ENCODE measurements at regions not wholly inside any gene's neighbourhood (a gene's known extent, or its start where the extent isn't known, plus 50 kb on each side); places are given as distances from the start of the nearest gene placed in this dataset.

- H3K36me3 Mint-ChIP-seq (ENCODE audit: low read depth): no peaks in the 10 kb centered on the region
- no peak for TF ChIP-seq CTCF (IDR thresholded peaks at IDR 0.05)
- H3K27ac Mint-ChIP-seq: no peak overlapping the region
- H3K27me3 Mint-ChIP-seq (ENCODE audit: low read depth, poor library complexity): peaks cover 14% of the 10 kb centered on the region
- no peaks in the 10 kb centered on the region for H3K4me1 Mint-ChIP-seq
- DNase-seq: no peak
- no peak overlapping the region for H3K4me3 Mint-ChIP-seq
- H3K9me3 Mint-ChIP-seq: no peaks in the 10 kb centered on the region
Observed at GRCh38 chr5:3542769-3543168, 52.9 kb upstream of the IRX1 start.

DNA sequence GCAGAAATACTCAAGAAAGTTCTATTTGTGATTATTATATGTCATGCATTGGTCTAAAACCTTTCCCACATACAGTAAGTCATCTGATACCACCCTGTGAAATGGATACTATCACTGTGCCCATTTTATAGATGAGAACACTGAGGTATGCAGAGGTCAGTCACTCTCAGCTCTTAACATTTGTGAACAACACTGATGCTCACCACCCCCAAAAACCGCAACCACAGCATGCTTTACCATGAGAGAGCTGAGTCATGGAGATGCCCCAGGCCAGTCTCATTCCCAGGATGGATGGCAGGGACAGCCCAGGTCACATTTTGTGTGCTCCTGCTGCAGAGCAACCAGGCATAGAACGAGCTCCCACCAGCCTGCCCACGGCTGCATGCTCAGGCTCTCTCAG is 53.5 kb upstream of the IRX1 start:
- H3K4me3 Mint-ChIP-seq: no peak overlapping the region
- H3K4me1 Mint-ChIP-seq: no peaks in the 10 kb centered on the region
- H3K36me3 Mint-ChIP-seq (ENCODE audit: low read depth): no peaks in the 10 kb centered on the region
- DNase-seq: no peak
- peaks cover 14% of the 10 kb centered on the region for H3K27me3 Mint-ChIP-seq (ENCODE audit: low read depth, poor library complexity)
- no peak for TF ChIP-seq CTCF (IDR thresholded peaks at IDR 0.05)
- H3K9me3 Mint-ChIP-seq: peaks cover 4% of the 10 kb centered on the region
- no peak overlapping the region for H3K27ac Mint-ChIP-seq

- no peak for TF ChIP-seq CTCF (IDR thresholded peaks at IDR 0.05)
- H3K36me3 Mint-ChIP-seq (ENCODE audit: low read depth): no peaks in the 10 kb centered on the region
- no peak overlapping the region for H3K4me3 Mint-ChIP-seq
- H3K27ac Mint-ChIP-seq: no peak overlapping the region
- peaks cover 10% of the 10 kb centered on the region for H3K27me3 Mint-ChIP-seq (ENCODE audit: low read depth, poor library complexity)
- H3K9me3 Mint-ChIP-seq: peaks cover 16% of the 10 kb centered on the region
- no peak for DNase-seq
- H3K4me1 Mint-ChIP-seq: no peaks in the 10 kb centered on the region
Observed at GRCh38 chr5:3538886-3539285, 56.7 kb upstream of the IRX1 start.

DNA sequence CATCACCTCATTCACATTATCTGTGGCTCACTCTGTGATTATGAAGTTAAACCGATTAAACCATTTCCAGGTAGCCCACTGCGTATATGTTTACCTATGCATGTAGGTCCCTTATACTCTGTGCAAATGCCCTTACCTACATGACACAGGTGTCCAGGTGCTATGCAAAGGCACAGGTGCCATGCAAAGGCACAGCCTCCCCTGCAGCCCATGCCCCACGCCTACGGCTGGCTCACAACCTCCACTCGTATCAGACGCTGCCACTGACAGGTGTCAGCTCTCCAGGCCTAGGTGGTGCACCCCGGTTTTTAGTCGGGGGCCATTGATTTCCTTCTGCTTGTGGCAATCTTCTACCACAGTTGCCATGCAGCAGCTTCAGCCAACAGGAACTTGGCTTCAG is 57.7 kb upstream of the IRX1 start:
- Mint-ChIP-seq H3K4me3 (no peak overlapping the region), H3K9me3 (peaks cover 16% of the 10 kb centered on the region), H3K36me3 (ENCODE audit: low read depth) (no peaks in the 10 kb centered on the region), H3K4me1 (no peaks in the 10 kb centered on the region), H3K27me3 (ENCODE audit: low read depth, poor library complexity) (peaks cover 6% of the 10 kb centered on the region), H3K27ac (no peak overlapping the region)
- TF ChIP-seq CTCF (IDR thresholded peaks at IDR 0.05): no peak
- no peak for DNase-seq

DNA sequence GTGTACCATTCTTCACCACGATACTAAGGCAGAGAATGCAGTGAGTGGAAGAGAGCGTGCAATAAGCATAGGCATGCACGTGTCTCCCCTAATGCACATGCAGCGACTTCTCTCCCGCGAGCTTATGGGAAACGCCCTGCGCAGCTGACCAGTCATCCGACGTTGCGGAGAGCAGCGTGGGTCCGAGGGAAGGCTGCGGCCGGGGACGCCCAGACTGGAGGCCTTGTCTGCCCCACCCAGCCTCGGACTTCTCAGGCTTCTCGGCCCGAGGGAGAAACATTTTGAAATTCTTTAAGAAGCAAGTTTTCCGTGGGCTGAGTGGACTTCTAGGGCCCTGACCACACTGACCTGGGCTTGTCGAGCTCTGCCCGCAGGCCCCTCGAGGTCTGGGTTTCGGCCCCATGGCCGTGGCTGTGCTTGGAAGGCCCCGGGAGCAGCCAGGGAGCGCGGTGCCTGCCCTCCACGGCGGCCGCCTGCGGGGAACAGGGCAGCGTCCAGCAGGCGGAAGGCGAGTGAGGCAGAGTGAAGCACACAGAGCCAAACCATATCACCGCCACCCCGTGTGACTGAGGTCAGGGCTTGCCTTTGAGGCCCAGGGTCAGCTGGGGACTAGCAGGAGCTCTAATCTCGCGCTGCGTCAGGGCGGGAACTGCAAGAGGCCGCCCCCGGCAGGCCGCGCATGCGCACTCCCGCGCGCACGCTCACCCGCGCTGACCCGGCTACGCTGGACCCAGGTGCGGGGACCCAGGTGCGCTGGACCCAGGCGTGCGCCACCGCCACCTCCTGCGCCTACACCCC is 60.0 kb upstream of the IRX1 start:
- Mint-ChIP-seq H3K27ac (no peak overlapping the region), H3K4me1 (no peaks in the 10 kb centered on the region), H3K4me3 (no peak overlapping the region), H3K9me3 (peaks cover 16% of the 10 kb centered on the region), H3K36me3 (ENCODE audit: low read depth) (no peaks in the 10 kb centered on the region), H3K27me3 (ENCODE audit: low read depth, poor library complexity) (peaks cover 8% of the 10 kb centered on the region)
- DNase-seq: no peak
- TF ChIP-seq CTCF (IDR thresholded peaks at IDR 0.05): no peak

DNA sequence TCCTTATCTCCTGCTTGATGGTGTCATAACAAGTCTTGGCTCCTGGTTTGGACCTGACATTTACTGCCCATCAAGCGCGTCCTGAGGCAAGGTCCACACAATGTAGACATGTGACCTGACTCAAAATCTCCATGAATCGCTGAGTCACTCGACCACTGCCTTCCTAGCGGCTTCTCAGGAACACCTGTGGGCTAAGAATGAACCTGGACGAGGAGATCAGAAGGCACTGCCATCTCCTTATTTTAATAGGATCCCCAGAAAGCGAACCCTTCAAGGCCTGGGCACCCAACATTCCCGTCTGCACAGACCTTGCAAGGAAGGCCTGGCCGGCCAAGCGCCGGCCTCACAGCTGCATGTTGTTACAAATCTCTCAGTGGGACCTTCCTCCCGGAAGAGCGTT is 60.6 kb upstream of the IRX1 start:
- Mint-ChIP-seq H3K27ac (no peak overlapping the region), H3K9me3 (peaks cover 16% of the 10 kb centered on the region), H3K27me3 (ENCODE audit: low read depth, poor library complexity) (peaks cover 7% of the 10 kb centered on the region), H3K4me3 (no peak overlapping the region), H3K36me3 (ENCODE audit: low read depth) (no peaks in the 10 kb centered on the region), H3K4me1 (no peaks in the 10 kb centered on the region)
- no peak for DNase-seq
- TF ChIP-seq CTCF (IDR thresholded peaks at IDR 0.05): no peak
